NCI-H2029 (cell line): ENCODE measurements at regions not wholly inside any gene's neighbourhood (a gene's known extent, or its start where the extent isn't known, plus 50 kb on each side); places are given as distances from the start of the nearest gene placed in this dataset.
"Not testable (repeated sequence)": the region's sequence is repeated elsewhere in the genome, so short reads cannot be mapped to it uniquely, and the experiment has no call there.

ENCODE experiments used
- DNase-seq: peaks from one replicate; lab custom pipeline; 2025; lab: John Stamatoyannopoulos, UW

GRCh38 chr4:138113819-138114400, 128.2 kb downstream of the SLC7A11 start:
- DNase-seq, result no peak

- not testable (repeated sequence) for DNase-seq
Measured at GRCh38 chr4:138112890-138113289, 129.3 kb downstream of the SLC7A11 start.

GRCh38 chr4:138112389-138112788, 129.8 kb downstream of the SLC7A11 start:
- no peak for DNase-seq

- no peak for DNase-seq
Measured at GRCh38 chr4:138111462-138112000, 130.6 kb downstream of the SLC7A11 start.

DNA sequence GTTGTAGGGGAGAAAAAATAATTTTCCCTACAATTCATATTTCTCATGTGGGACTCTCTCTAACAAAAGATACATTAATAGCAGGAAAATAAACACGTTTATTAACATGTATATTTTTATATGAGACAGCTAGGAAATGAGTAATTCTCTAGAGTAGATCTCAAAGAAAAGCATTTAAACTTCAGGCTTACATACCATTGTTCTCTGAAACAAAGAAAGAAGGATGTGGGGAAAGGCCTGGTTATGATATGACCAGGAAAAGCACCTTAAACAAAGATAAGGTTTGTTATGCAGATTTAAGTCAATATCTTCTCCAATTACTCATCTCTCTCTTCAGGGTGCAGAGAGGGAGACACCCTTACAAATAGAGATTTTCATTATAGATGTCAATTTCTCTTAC, 131.3 kb downstream of the SLC7A11 start:
- DNase-seq, result peak; percentile 13

DNA sequence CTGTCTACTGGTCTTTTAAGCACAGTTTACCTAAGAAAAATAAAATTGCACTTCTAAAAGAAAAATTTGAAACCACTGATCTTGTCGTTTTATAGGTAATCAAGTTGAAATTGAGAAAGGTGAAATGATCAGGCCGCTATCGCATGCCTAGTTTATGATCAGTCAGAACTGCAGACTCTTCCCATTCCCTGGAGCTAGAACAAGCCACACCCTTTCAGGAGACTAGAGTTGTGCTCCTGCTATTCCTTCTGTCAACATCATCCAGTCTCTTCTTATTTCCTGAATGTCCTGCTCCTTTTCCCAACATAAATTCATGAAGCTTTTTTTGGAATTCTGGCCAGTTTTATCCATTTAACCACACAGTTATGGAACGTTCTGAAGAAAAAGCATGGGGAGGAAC, 135.1 kb downstream of the SLC7A11 start:
- DNase-seq, result no peak

DNA sequence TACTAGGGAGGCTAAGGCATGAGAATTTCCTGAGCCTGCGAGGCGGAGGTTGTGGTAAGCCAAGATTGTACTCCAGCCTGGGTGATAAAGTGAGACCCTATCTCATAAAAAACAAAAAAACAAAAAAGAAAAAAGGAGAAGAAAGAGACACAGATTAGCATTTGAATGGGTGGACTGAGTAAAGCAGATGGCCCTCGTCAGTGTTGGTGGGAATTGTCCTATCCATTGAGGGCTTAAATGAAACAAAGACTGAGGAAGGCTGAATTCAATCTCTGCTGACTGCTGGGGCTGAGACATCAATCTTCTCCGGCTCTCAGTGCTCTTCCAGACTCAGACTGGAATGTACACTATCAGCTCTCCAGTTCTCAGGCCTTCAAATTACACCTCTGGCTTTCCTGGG, 136.8 kb downstream of the SLC7A11 start:
- no peak for DNase-seq

- DNase-seq, result no peak
Measured at GRCh38 chr4:138104284-138104680, 137.9 kb downstream of the SLC7A11 start.

DNA sequence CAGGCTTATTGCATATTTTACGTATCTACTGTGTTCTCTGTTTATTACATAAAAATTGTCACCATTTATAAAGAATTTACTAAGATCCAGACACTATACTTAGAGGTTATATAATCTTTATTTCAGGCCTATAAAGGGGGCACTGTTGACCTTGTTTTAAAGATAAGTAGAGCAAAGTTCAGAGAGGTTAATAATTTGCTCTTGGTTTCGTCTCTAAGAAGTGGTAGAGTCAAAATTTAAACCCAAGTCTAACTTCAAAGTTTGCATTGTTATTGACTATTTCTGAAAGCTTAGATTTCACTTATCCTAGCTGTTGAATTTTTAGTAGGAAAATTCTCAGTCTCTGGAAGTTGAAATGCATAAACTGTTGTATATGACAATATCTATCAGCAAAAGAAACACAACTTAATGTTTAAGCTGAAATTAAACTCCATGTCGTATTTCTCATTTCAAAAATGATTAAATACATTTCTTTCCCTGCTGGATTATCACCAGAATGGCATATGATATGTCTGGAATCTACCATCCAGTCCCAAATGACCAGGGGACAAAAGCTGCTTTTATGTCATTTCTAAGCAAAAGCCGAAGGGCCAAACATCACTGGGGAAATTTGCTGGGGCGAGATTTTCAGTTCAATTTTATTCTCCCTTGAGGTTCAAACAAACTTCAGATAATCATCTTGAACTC, 138.4 kb downstream of the SLC7A11 start:
- no peak for DNase-seq

GRCh38 chr4:138099385-138099784, 142.8 kb downstream of the SLC7A11 start:
- no peak for DNase-seq

GRCh38 chr4:138097912-138098600, 144.1 kb downstream of the SLC7A11 start:
- no peak for DNase-seq

DNA sequence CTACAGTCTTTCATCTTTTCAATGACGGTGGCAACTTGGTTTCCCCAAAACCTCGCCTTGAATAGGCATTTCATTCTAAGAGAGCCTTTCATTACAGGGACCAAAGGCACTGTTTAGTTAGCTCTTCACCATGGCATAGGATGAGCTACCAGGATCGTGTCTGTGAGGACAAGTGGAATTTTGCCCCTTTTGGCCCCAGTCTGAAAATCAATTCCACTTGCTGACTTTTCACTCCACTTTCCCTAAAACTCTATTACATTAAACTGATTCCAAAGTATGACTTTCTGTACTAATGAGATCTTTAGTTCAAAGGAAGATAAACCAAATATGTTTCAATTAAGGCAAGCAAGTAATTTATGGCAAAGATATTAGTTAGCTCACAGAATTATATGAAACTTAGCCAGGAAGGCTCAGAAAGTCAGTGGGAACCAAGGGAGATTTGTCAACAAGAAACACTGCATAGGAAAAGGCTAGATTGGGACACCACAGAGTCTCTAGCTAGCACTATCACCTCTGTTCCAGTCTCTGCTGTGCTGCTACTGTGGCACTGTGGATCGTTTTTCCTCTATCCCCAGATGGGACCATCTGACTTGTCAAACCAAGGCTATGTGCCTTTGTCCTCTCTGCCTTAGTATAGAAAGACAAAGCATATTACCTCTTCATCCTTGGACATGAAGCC, 145.6 kb downstream of the SLC7A11 start:
- DNase-seq, result no peak

GRCh38 chr4:138095378-138095777, 146.8 kb downstream of the SLC7A11 start:
- no peak for DNase-seq

DNA sequence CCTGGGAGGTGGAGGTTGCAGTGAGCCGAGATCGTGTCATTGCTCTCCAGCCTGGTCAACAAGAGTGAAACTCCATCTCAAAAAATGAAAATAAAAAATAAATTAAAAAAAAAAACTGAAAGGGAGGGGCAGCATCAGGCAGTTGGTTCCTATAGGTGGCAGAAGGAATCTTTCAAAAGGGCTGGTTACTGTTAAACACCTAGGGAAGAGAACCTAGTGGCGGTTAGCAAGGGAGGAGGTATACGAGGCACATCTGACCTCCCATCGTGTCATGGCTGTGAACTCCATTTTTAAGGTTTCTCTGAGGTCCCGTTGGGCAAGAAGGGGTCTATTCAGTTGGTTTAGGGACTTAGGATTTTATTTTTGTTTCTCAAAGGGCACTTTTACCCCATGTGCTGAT, 150.1 kb downstream of the SLC7A11 start:
- no peak for DNase-seq

DNA sequence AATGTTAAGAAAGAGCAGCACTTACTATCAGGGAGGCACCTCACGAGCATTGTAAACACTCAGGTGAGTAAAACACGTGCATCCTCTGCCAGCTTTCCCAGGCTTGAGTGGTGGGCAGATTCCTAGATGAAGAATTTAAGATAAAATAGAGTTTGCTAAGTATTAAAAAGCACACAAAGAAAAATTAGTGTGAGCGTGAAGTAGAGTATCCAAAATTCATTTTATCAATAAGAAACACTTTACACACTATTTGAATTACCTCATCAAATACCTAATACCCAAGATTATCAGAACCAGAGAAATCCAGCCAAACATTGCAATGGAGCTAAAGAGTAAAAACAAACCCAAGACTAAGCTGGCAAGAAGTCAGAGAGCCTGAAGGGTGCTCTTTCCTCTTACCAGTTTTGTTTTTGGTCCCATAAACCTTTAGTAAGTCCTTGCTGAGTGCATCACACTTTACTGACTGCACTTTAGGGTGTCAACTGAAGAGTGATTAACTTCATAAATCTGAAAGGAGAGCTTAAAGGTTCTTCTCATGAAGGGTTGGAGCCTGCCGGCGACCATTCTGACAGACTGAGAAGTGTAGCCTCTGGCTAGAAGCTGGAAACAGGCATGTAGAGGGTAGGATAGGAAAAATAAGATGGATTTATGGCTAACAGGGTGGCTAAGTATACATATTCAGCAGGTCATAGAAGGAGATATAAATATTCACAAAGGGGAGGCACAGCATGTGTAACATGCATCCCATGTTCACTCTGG, 151.1 kb downstream of the SLC7A11 start:
- DNase-seq, result no peak

DNA sequence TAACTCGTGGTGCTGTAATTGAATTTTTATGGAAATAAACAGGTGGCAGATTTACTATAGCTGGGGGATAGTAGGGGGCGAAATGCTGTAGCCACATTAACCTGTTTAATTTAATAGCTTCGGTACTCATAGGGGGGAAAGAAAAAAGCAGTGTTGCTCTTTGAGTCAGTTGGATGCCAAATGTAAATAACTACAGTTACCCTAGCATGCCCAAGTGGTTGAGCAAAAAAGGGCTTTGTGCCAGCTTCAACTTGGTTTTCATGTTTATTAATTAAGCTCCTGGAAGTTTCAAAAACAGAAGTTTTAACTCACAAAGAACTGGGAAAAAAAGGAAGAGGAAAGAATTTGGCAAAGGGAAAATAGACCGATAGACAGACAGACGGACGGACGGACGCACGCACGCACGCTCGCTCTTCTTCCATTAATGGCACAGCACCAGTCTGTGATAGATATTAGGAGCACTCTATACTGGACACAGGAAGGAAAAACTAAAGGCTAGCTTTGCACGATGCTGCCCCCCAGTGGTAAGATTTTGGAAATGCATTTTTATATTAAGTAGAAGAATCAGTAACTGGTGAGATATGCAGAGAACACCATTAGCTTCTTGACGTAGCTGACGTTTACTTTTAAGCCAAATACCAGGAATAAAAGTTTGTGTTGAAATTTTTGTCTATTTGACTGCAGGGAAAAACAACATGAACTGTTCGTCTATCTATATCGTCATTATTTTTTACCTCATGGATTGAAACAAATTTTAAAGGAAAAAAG, 151.8 kb downstream of the SLC7A11 start:
- peak; percentile 36 for DNase-seq

DNA sequence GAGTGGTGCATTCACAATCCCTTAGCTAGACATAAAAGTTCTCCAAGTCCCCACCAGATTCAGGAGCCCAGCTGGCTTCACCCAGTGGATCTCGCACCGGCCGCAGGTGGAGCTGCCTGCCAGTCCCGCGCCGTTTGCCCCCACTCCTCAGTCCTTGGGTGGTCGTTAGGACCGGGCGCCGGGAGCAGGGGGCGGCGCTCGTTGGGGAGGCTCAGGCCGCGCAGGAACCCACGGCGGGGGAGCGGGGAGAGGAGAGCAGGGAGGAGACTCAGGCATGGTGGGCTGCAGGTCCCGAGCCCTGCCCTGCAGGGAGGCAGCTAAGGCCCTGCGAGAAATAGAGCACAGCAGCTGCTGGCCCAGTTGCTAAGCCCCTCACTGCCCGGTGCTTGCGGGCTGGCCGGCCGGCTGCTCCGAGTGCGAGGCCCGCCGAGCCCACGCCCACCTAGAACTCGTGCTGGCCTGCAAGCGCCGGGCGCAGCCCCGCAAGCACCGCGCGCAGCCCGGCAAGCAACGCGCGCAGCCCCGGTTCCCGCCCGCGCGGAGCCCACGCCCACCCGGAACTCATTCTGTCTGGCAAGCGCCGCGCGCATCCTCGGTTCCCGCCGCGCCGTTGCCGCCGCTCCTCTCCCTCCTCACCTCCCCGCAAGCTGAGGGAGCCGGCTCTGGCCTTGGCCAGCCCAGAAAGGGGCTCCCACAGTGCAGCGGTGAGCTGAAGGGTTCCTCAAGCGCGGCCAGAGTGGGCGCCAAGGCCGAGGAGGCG, 153.5 kb downstream of the SLC7A11 start:
- DNase-seq, result no peak

DNA sequence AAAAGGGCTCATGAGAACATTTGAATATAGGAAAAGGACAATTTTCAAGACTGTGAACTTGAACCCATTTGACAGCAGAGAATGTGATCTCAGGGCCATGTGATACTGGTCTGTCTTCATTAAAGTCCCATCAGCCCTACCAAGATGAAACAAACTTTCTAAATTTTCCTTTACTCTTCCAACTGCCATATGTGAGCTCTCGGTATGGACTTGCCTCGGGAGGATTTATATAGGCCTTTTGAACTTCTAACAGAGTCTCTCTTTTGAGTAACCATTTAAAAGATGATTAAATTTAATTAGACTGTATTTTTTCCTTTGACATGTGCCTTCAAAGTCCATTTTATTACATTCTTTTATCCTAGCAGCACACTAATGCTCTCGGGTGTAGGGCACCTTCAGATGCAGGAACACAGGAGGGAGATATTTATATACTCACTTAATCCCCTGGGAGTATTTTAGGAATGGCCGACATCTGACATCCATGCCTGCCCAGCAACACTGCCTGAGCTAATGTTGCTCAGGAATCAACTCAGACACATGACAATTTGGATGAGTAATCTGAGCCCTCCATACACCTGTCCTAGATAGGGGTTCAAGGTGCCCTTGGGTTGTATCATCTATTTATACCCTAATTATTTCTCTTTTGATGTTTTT, 155.0 kb downstream of the SLC7A11 start:
- no peak for DNase-seq

GRCh38 chr4:138086611-138087041, 155.5 kb downstream of the SLC7A11 start:
- no peak for DNase-seq
